ENCODE measurements at regions not wholly inside any gene's neighbourhood (a gene's known extent, or its start where the extent isn't known, plus 50 kb on each side); places are given as distances from the start of the nearest gene placed in this dataset.

DNA sequence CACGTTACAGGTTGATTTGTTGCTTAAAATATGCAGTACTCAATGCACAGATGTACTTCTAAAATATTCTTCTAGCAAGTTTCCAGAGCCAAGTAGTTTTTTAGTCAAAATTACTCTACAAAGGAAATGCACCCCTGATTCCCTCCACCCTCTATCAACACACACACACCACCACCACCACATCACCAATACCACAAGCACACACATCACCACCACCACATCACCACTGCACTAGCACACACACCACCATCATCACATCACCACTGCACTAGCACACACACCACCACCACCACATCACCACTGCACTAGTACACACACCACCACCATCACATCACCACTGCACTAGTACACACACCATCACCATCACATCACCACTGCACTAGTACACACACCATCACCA lies 105.2 kb upstream of the FRG1 start:
- H3K79me2 ChIP-seq (ENCODE audit: low read length) = no peaks in the 10 kb centered on the region
- H3K27me3 ChIP-seq (ENCODE audit: low read depth, low read length) = no peaks in the 10 kb centered on the region
- no peak overlapping the region for H3K9ac ChIP-seq (ENCODE audit: low read length)
- no peak overlapping the region for H3K4me2 ChIP-seq (ENCODE audit: low read length)
- H4K20me1 ChIP-seq (ENCODE audit: insufficient read depth, low read length) = no peaks in the 10 kb centered on the region
- H3K27ac ChIP-seq (ENCODE audit: low read length) = no peak overlapping the region
- H3K4me1 ChIP-seq (ENCODE audit: low read length) = no peaks in the 10 kb centered on the region
- H3K9me3 ChIP-seq (ENCODE audit: insufficient read depth, low read length) = no peaks in the 10 kb centered on the region
- H3K36me3 ChIP-seq (replicated peaks; ENCODE audit: low read depth, low read length) = no peaks in the 10 kb centered on the region
- TF ChIP-seq EZH2phosphoT487 (IDR thresholded peaks at IDR 0.05; ENCODE audit: low read depth) = no peak
- TF ChIP-seq, protein P1, sequence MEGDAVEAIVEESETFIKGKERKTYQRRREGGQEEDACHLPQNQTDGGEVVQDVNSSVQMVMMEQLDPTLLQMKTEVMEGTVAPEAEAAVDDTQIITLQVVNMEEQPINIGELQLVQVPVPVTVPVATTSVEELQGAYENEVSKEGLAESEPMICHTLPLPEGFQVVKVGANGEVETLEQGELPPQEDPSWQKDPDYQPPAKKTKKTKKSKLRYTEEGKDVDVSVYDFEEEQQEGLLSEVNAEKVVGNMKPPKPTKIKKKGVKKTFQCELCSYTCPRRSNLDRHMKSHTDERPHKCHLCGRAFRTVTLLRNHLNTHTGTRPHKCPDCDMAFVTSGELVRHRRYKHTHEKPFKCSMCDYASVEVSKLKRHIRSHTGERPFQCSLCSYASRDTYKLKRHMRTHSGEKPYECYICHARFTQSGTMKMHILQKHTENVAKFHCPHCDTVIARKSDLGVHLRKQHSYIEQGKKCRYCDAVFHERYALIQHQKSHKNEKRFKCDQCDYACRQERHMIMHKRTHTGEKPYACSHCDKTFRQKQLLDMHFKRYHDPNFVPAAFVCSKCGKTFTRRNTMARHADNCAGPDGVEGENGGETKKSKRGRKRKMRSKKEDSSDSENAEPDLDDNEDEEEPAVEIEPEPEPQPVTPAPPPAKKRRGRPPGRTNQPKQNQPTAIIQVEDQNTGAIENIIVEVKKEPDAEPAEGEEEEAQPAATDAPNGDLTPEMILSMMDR (IDR thresholded peaks at IDR 0.05; ENCODE audit: low read depth, low read length) = no peak
- no peak overlapping the region for H2AFZ ChIP-seq (ENCODE audit: low read depth, low read length)
- no peak overlapping the region for H3K4me3 ChIP-seq (ENCODE audit: low read length)

DNA sequence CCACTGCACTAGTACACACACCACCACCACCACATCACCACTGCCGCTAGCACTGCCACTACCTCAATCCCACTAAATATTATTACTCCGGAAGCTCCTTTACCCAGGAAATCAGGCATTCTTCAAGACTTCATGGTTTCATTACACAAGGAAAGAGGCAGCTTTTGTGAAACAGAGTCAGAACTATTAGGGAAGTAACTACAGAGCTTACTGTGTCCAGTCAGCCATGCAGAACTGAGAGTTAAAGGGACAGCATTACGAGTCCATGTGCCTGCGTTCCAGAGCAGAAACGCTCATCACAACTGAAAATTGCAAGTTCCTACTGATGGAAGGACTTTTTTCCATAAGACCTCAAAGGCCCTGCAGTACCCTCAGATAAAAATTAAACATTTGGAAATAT lies 103.2 kb upstream of the FRG1 start:
- no peak overlapping the region for H3K9ac ChIP-seq (ENCODE audit: low read length)
- H3K36me3 ChIP-seq (replicated peaks; ENCODE audit: low read depth, low read length) = no peaks in the 10 kb centered on the region
- TF ChIP-seq EZH2phosphoT487 (IDR thresholded peaks at IDR 0.05; ENCODE audit: low read depth) = no peak
- TF ChIP-seq, protein P1 (IDR thresholded peaks at IDR 0.05; ENCODE audit: low read depth, low read length) = no peak
- no peaks in the 10 kb centered on the region for H3K27me3 ChIP-seq (ENCODE audit: low read depth, low read length)
- H3K4me3 ChIP-seq (ENCODE audit: low read length) = no peak overlapping the region
- H3K4me2 ChIP-seq (ENCODE audit: low read length) = no peak overlapping the region
- H3K9me3 ChIP-seq (ENCODE audit: insufficient read depth, low read length) = no peaks in the 10 kb centered on the region
- H3K4me1 ChIP-seq (ENCODE audit: low read length) = no peaks in the 10 kb centered on the region
- H4K20me1 ChIP-seq (ENCODE audit: insufficient read depth, low read length) = no peaks in the 10 kb centered on the region
- H3K27ac ChIP-seq (ENCODE audit: low read length) = no peak overlapping the region
- H2AFZ ChIP-seq (ENCODE audit: low read depth, low read length) = no peak overlapping the region
- no peaks in the 10 kb centered on the region for H3K79me2 ChIP-seq (ENCODE audit: low read length)

DNA sequence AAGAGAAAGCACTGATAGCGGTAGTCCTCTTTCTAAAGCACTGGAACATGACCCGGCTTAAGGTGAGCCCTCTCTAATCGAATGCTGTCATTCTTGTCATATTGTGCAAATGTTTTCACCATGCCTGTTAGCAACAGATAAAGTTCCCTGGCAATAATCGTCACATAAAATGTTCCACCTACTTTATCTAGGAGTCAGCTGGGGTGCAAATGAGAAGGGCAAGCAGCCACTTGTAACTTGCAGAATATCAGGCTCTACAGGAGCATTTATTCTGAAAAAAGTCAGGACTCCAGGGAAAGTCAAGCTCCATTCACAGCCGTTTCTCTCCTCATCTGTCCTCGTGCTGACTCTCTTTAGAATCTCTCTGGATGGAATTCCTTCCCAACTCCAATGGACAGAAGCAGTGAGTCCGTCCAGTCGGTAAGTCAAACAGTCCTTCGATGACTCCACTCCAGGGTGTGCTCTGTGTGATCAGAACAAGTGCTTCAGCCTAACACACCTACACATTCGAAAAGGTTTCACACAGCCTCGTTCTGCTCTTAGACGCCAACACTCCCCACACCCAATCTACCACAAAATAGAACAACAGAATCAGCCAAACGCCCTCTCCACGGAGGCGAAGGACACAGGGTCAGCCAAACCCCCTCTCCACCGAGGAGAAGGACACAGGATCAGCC lies 101.7 kb upstream of the FRG1 start:
- Histone ChIP-seq H4K20me1 (ENCODE audit: insufficient read depth, low read length) (no peaks in the 10 kb centered on the region), H3K9me3 (ENCODE audit: insufficient read depth, low read length) (no peaks in the 10 kb centered on the region), H2AFZ (ENCODE audit: low read depth, low read length) (no peak overlapping the region), H3K27me3 (ENCODE audit: low read depth, low read length) (no peaks in the 10 kb centered on the region), H3K36me3 (replicated peaks; ENCODE audit: low read depth, low read length) (no peaks in the 10 kb centered on the region), H3K79me2 (ENCODE audit: low read length) (no peaks in the 10 kb centered on the region), H3K4me1 (ENCODE audit: low read length) (no peaks in the 10 kb centered on the region), H3K4me2 (ENCODE audit: low read length) (no peak overlapping the region), H3K9ac (ENCODE audit: low read length) (no peak overlapping the region), H3K4me3 (ENCODE audit: low read length) (no peak overlapping the region), H3K27ac (ENCODE audit: low read length) (no peak overlapping the region)
- no peak for TF ChIP-seq EZH2phosphoT487 (IDR thresholded peaks at IDR 0.05; ENCODE audit: low read depth)
- TF ChIP-seq, protein P1 (IDR thresholded peaks at IDR 0.05; ENCODE audit: low read depth, low read length) = no peak

DNA sequence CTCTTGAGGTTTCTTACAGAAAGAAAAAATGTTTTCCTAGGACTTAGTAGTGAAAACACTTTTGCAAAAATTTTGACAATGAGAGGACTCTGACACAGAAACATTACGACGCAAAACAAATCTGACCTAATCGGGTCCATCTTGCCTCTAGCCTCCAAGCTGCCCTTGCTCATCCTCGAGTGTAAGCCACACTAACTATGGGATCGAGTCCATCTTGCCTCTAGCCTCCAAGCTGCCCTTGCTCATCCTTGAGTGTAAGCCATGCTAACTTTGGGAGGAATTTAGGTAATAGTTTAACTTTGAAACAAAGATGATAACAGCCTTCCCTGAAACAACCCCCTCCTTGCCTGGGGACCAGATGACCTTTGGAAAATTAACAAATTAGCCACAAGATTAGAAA lies 100.3 kb upstream of the FRG1 start:
- no peak overlapping the region for H3K27ac ChIP-seq (ENCODE audit: low read length)
- H3K4me2 ChIP-seq (ENCODE audit: low read length) = no peak overlapping the region
- no peak overlapping the region for H2AFZ ChIP-seq (ENCODE audit: low read depth, low read length)
- TF ChIP-seq, protein P1 (IDR thresholded peaks at IDR 0.05; ENCODE audit: low read depth, low read length) = no peak
- TF ChIP-seq EZH2phosphoT487 (IDR thresholded peaks at IDR 0.05; ENCODE audit: low read depth) = no peak
- no peak overlapping the region for H3K4me3 ChIP-seq (ENCODE audit: low read length)
- no peaks in the 10 kb centered on the region for H3K4me1 ChIP-seq (ENCODE audit: low read length)
- no peak overlapping the region for H3K9ac ChIP-seq (ENCODE audit: low read length)
- no peaks in the 10 kb centered on the region for H4K20me1 ChIP-seq (ENCODE audit: insufficient read depth, low read length)
- no peaks in the 10 kb centered on the region for H3K27me3 ChIP-seq (ENCODE audit: low read depth, low read length)
- H3K36me3 ChIP-seq (replicated peaks; ENCODE audit: low read depth, low read length) = no peaks in the 10 kb centered on the region
- H3K9me3 ChIP-seq (ENCODE audit: insufficient read depth, low read length) = no peaks in the 10 kb centered on the region
- no peaks in the 10 kb centered on the region for H3K79me2 ChIP-seq (ENCODE audit: low read length)
